ENCODE measurements at regions not wholly inside any gene's neighbourhood (a gene's known extent, or its start where the extent isn't known, plus 50 kb on each side); places are given as distances from the start of the nearest gene placed in this dataset.

DNA sequence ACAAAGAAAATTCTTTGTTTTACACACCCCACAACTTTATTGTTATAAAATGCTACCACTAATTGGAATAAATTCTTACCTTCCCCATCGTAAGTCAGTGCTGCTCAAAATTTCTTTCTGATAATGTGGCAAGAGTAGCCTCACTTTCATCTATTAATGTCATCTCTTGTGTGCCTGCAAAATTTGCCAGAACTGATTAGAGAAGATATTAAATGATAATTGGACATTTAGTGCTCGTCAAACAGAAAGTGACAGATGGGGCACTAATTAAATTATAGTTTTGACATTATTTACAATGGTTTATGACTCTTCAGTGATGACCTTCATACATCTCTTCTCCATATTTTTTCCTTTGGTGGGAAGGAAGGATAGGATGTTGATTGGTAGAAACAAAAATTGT is 690.9 kb downstream of the NXPH1 start:
- TF ChIP-seq, protein P1, sequence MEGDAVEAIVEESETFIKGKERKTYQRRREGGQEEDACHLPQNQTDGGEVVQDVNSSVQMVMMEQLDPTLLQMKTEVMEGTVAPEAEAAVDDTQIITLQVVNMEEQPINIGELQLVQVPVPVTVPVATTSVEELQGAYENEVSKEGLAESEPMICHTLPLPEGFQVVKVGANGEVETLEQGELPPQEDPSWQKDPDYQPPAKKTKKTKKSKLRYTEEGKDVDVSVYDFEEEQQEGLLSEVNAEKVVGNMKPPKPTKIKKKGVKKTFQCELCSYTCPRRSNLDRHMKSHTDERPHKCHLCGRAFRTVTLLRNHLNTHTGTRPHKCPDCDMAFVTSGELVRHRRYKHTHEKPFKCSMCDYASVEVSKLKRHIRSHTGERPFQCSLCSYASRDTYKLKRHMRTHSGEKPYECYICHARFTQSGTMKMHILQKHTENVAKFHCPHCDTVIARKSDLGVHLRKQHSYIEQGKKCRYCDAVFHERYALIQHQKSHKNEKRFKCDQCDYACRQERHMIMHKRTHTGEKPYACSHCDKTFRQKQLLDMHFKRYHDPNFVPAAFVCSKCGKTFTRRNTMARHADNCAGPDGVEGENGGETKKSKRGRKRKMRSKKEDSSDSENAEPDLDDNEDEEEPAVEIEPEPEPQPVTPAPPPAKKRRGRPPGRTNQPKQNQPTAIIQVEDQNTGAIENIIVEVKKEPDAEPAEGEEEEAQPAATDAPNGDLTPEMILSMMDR (IDR thresholded peaks at IDR 0.05; ENCODE audit: insufficient read depth, low read length, poor library complexity, severe bottlenecking), result no peak
- no peak for TF ChIP-seq EZH2phosphoT487 (conservative IDR thresholded peaks at IDR 0.05; ENCODE audit: low read length)
